Left lobe of liver (tissue), 2 donors: ENCODE measurements at regions not wholly inside any gene's neighbourhood (a gene's known extent, or its start where the extent isn't known, plus 50 kb on each side); places are given as distances from the start of the nearest gene placed in this dataset.
"Not testable (repeated sequence)": the region's sequence is repeated elsewhere in the genome, so short reads cannot be mapped to it uniquely, and the experiment has no call there.

Experiments
- ATAC-seq: fragments of 200-7000 bp; cut with Tn5 transposase; one replicate; pipeline ENCODE4 v1.9.1; 2020; ENCODE audit warnings: mild to moderate bottlenecking, moderate library complexity
- DNase-seq: peaks from one replicate; pipeline ENCODE4 v3.0.0-alpha.2; 2020; ENCODE audit warnings: low spot score
- donor health status: DM: no; HTN: no; CAD: no; lungs with moderate emphysema.
- donor health status: DM: no; HTN: yes; CAD: no.

GRCh38 chr20:19025430-19026120 lies 186.9 kb upstream of the SLC24A3 start:
- no peak for DNase-seq
- ATAC-seq, result no peak

GRCh38 chr20:19026121-19026878 lies 186.1 kb upstream of the SLC24A3 start:
- ATAC-seq (no peak), DNase-seq (no peak)

- ATAC-seq (no peak), DNase-seq (no peak)
Measured at GRCh38 chr20:19026901-19027644, 185.4 kb upstream of the SLC24A3 start.

- DNase-seq (no peak), ATAC-seq (no peak)
Measured at GRCh38 chr20:19027971-19028370, 184.5 kb upstream of the SLC24A3 start.

- ATAC-seq (no peak), DNase-seq (no peak)
Measured at GRCh38 chr20:19041787-19042186, 170.7 kb upstream of the SLC24A3 start.

- DNase-seq, result no peak
Measured at GRCh38 chr20:19045371-19045770, 167.1 kb upstream of the SLC24A3 start.

GRCh38 chr20:19047040-19047950 lies 165.1 kb upstream of the SLC24A3 start:
- ATAC-seq (no peak), DNase-seq (no peak)

More at GRCh38 chr20:19045371-19045770, 167.1 kb upstream of the SLC24A3 start:
- ATAC-seq, result no peak

- no peak for ATAC-seq
- DNase-seq, result no peak
Measured at GRCh38 chr20:19047951-19048296, 164.5 kb upstream of the SLC24A3 start.

- ATAC-seq (no peak), DNase-seq (no peak)
Measured at GRCh38 chr20:19048995-19049501, 163.4 kb upstream of the SLC24A3 start.

GRCh38 chr20:19049514-19049913 lies 162.9 kb upstream of the SLC24A3 start:
- DNase-seq (no peak), ATAC-seq (no peak)

GRCh38 chr20:19056909-19057308 lies 155.5 kb upstream of the SLC24A3 start:
- no peak for ATAC-seq

GRCh38 chr20:19064788-19065187 lies 147.7 kb upstream of the SLC24A3 start:
- not testable (repeated sequence) for DNase-seq, ATAC-seq

More at GRCh38 chr20:19056909-19057308, 155.5 kb upstream of the SLC24A3 start:
- no peak for DNase-seq

- no peak for DNase-seq
Measured at GRCh38 chr20:19067986-19068385, 144.5 kb upstream of the SLC24A3 start.

GRCh38 chr20:19070026-19070425 lies 142.4 kb upstream of the SLC24A3 start:
- ATAC-seq, result no peak
- DNase-seq, result no peak

More at GRCh38 chr20:19067986-19068385, 144.5 kb upstream of the SLC24A3 start:
- ATAC-seq, result no peak

GRCh38 chr20:19070681-19071445 lies 141.6 kb upstream of the SLC24A3 start:
- DNase-seq, result no peak
- ATAC-seq, result no peak

- ATAC-seq, result no peak
- DNase-seq, result no peak
Measured at GRCh38 chr20:19071446-19071725, 141.1 kb upstream of the SLC24A3 start.

GRCh38 chr20:19071902-19072498 lies 140.4 kb upstream of the SLC24A3 start:
- DNase-seq, result no peak
- no peak for ATAC-seq

GRCh38 chr20:19072988-19073387 lies 139.5 kb upstream of the SLC24A3 start:
- ATAC-seq (no peak), DNase-seq (no peak)

- ATAC-seq (no peak), DNase-seq (no peak)
Measured at GRCh38 chr20:19073584-19074218, 138.7 kb upstream of the SLC24A3 start.
